Right ventricle myocardium superior (tissue), 1 donor: ENCODE measurements at regions not wholly inside any gene's neighbourhood (a gene's known extent, or its start where the extent isn't known, plus 50 kb on each side); places are given as distances from the start of the nearest gene placed in this dataset.
A peak's percentile ranks its signal among the peaks of the same experiment; 100 is the strongest.
"Not testable (repeated sequence)": the region's sequence is repeated elsewhere in the genome, so short reads cannot be mapped to it uniquely, and the experiment has no call there.

Experiments used
- ATAC-seq: fragments of 200-7000 bp; cut with Tn5 transposase; one replicate; pipeline ENCODE4 v1.9.1; 2020; ENCODE audit warnings: mild to moderate bottlenecking; ENCODE audit not compliant: poor library complexity
- DNase-seq: peaks from one replicate; pipeline ENCODE4 v3.0.0-alpha.2; 2020
- intact Hi-C: fragments of 100-400 bp; cut with DNase I; formaldehyde crosslinking; loops from one replicate; pipeline ENCODE4 v1.11.2; 2022
- donor health status: DM: no; HTN: yes; CAD: no; lungs with severe emphysema.

DNA sequence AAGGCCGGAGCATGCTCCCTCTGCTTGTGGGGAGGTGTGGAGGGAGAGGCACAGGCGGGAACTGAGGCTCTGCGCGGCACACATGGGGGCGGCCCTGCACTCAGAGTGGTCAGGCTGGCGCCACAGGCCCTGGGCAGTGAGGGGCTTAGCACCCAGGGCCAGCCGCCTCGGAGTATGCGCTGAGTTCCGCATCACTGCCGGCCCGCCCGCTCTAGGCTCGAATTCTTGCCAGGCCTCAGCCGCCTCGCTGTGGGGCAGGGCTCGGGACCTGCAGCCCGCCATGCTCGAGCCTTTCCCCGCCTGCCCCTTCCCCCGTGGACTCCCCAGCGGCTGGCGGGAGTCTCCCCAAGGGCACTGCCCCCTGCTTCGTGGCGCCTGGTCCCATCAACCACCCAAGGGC is 905.9 kb downstream of the SPATA31A6 start:
- ATAC-seq, DNase-seq, intact Hi-C loops: not testable (repeated sequence)

GRCh38 chr9:43110376-43110775 is 926.9 kb downstream of the SPATA31A6 start:
- ATAC-seq, intact Hi-C loops, DNase-seq: not testable (repeated sequence)

DNA sequence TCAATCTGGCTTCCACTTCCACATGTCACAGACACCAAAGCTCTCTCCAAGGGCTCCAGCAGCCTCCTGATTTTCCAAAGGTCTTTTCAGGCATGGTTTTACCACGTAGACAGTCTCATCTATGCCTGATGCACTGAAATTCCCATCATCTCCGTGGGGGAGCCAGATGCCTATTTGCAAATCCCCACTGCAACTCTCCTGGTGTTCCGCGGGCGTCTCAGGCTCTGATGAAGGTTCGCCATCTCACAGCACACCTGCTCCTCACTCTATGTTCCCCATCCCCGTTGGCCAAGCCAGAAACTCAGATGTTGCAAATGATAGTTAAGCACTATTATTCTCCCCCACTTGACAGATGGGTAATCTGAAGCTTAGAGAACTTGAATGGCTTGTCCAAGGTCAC is 929.4 kb downstream of the SPATA31A6 start:
- intact Hi-C loops, DNase-seq, ATAC-seq: not testable (repeated sequence)

DNA sequence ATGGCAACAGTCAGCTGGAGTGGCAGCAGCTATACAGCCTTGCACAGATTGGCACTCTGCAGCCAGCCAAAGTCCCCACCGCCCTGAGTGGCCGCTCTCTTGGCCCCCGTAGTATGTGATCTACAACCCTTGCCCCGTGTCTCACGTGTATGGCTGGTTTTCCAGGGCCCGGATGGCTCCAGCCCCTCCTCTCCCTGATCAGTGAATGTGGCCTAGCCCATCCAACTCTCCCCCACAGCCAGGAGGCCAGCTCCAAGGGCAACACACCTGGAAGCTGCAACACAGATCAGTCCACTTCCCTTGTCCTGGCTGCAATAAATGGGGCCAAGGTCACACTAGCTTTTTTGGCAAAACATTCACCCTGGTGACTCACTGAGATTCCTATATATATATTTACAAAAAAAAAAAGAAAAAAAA is 932.4 kb downstream of the SPATA31A6 start:
- DNase-seq, result peak; percentile 56
- ATAC-seq, intact Hi-C loops: not testable (repeated sequence)

DNA sequence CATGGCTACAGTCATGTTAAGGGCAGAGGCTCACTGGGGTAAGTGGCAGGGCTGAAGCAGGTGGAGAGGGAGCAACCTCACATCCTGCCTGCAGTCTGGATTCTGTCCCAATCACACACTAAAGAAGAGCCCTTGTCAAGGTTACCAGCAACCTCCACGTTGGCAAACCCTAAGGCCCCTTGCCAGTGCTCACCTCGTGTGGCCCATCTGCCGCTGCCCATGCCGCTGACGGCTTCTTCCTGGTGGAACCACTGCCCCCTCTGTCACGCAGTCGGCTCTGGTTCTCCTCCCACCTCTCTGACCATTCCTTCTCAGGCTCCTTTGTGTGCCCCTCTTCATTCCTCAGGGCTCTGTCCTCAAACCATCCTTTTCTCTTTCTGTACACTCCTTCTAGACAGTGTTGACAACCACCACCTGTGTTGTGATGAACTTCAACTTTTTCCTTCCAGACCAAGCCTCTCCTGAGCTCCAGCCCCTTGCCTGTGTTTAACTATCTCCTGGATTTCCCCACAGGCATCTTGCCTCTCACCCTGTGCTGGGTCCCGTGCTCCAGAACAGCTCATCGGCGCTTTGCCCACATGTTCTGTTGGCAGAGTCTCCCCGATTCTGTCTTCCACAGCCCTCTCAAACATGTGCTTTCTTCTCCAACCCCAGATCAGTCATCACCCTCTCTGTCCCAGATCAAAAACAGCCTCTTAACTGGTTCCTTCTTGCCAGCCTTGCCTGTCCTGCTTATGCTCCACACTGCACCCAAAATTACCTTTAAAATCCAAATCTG is 934.8 kb downstream of the SPATA31A6 start:
- DNase-seq, result peak; percentile 72
- intact Hi-C loops, ATAC-seq: not testable (repeated sequence)

DNA sequence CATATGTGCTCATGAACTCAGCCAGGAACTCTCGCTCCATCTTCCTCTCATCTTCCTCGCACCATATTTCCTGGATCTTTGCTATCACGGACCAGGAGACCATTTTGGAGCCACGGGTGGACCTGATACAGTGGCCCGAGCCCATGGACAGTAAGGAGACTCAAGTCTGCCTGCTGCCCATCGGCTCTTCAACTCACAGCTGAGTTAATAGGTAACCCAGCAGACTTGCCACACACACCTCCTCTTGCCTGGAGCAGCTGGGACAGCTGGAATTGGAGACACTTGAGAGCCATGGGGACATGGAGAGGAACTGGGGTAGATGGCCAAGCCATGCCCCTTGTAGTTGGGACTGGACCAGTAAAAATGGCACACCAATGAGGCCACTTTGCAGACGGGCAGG is 936.1 kb downstream of the SPATA31A6 start:
- DNase-seq, intact Hi-C loops, ATAC-seq: not testable (repeated sequence)

DNA sequence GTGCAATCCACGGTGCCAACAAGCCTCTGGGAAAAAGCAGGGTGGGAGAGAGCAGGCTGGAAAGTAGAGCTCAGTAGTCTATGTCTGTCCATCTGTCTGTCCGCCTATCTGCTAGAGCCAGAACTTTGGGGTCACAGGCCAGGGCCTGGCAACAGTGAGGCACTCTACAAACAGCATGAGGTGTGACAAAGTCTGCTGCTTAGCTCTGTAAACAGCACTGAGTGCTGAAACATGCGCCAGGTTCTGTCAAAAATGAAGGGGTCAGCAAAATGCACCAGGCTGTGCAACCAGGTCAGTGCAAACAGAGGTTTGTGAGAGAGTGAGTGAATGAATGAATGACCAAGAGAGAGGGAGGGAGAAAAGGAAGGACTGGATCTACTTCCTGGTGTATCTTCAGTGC is 936.5 kb downstream of the SPATA31A6 start:
- DNase-seq, result not testable (repeated sequence)

DNA sequence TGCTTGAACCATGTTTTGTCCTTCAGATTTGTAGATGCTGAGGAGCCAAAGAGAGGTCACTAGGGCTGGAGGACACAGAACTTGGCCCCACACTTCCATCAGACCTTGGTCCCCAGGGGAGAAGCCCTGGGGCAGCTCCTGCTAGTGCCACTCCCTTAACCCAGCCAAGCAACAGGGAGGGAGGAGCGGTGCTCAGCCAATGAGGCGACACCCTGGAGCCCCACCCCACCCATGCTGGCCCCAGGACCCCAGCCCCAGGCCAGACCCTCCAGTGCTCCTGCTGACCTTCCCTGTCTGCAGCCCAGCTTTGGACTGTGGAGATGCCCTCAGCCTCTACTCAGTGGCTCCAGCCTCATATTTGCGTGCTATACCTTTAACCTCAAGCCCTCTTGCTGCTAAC is 942.4 kb downstream of the SPATA31A6 start:
- ATAC-seq, intact Hi-C loops: not testable (repeated sequence)
- DNase-seq, result peak; percentile 50

More for the DNA sequence above, 936.5 kb downstream of the SPATA31A6 start:
- ATAC-seq, intact Hi-C loops: not testable (repeated sequence)

GRCh38 chr9:43127026-43127775 is 943.7 kb downstream of the SPATA31A6 start:
- peak; percentile 64 for DNase-seq
- intact Hi-C loops, ATAC-seq: not testable (repeated sequence)

- intact Hi-C loops, ATAC-seq, DNase-seq: not testable (repeated sequence)
Observed at GRCh38 chr9:43127949-43128348, 944.5 kb downstream of the SPATA31A6 start.

DNA sequence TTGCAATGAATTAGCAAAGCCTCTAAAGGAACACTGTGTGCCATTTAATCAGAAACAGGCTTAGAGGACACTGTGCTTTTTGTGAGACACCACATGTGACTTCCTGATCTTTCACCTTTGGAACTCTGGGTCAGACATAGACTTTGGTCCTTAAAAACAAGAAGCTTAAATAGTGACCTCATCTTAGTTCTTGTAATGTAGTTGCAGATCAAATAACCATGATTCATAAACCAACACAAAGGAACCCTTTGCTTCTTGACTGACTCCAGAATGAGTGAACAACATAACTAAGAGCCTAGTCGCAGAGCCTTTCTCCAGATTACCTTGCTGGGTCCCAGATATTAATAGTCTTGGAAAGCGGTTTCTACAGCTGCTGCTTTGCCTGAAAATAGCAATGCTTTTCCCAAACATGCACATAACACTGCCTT is 947.3 kb downstream of the SPATA31A6 start:
- intact Hi-C loops, ATAC-seq, DNase-seq: not testable (repeated sequence)

- intact Hi-C loops, DNase-seq, ATAC-seq: not testable (repeated sequence)
Observed at GRCh38 chr9:43135440-43135839, 952.0 kb downstream of the SPATA31A6 start.

- DNase-seq, ATAC-seq, intact Hi-C loops: not testable (repeated sequence)
Observed at GRCh38 chr9:43138909-43139308, 955.5 kb downstream of the SPATA31A6 start.

DNA sequence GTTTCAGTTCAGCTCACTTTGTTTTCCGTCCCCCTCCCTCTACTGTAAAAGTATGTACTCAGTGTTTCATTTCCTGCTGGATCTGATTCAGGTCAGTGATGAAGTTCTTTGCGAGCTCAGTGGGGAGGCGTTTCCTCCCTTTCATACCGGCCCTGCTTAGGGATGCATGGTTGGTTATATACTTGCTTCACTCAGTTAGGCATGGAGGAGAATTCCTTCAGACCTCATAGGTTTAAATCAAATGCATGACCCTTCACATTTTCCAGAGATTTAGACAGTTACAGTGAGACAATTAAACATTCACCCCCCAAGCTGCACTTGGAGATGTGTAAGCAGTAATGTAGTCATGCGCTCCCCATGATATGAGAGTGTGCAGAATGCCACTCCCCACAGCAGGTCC is 955.9 kb downstream of the SPATA31A6 start:
- DNase-seq, ATAC-seq, intact Hi-C loops: not testable (repeated sequence)

- intact Hi-C loops, ATAC-seq, DNase-seq: not testable (repeated sequence)
Observed at GRCh38 chr9:43139878-43140608, 956.6 kb downstream of the SPATA31A6 start.
